ENCODE measurements at regions not wholly inside any gene's neighbourhood (a gene's known extent, or its start where the extent isn't known, plus 50 kb on each side); places are given as distances from the start of the nearest gene placed in this dataset.
"Not testable (repeated sequence)": the region's sequence is repeated elsewhere in the genome, so short reads cannot be mapped to it uniquely, and the experiment has no call there.

DNA sequence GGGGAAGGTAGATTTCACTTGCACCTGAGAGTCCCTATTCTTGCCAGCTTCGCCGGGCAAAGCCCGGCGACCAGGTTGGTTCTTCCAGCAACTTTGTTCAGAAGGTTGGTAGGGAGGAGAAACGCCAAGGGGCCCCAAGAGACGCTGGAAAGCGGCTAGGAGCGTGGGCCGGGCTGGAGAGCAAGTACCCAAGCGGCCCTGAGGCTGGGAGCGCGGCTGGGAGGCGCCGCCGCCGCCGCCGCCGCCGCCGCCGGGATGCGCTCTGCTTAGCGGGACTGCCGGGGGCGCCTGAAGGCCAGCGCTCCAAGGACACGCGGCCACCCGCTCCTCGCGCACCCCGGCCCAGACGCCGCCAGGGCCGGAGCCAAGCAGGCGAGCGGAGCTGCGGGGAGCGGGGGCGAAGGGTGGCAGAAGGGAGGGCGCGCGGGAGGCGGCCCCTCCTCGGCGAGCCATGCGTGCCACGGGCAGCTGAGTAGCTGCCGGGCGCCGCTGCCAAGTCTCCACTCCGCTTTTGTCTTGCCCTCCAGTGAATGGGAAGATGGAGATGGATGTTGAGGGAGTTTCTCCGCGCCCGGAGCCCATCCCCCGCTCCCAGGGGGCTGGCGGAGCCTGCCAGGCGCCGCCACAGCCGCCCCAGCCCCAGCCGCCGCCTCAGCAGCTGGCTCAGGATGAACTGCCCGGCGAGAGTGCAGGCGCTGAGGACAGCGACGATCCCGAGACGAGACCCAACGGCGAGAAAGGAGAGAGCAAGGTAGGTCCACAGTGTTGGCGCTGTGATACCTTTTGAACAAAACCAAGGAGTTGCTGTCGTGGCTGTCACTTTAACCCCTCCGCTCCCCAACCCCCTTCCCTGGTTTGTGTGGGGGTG is 227.4 kb upstream of the AZI2 start:
- DNase-seq (ENCODE audit: low read depth): no peak

DNA sequence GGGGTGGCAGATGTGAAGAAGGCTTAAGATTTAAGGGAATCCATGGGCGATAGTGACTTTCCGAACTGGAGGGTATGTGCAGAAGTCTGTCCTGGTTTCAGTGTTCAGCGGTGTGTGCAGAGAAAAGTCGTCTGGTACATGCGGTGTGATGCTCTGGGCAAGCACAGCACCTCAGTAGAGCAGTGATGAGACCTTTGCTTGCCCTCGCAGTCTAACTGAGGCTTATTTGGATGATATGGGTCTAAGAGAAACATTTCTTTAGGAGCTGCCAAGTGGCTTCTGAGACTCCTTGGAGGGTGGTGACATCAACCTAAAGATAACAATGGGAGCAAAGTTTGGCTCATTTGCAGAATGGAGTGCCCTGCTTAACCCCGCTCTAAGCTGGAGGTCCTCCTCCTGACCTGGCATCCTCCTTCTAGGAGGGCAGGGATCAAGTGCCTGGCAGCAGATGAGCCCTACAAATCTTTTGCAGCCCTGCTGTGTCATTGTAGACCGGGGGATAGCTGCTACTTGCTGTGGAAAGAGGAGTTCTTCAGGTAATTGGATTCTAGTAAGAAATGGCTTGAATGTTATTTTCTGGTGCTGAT is 228.1 kb upstream of the AZI2 start:
- no peak for DNase-seq (ENCODE audit: low read depth)

DNA sequence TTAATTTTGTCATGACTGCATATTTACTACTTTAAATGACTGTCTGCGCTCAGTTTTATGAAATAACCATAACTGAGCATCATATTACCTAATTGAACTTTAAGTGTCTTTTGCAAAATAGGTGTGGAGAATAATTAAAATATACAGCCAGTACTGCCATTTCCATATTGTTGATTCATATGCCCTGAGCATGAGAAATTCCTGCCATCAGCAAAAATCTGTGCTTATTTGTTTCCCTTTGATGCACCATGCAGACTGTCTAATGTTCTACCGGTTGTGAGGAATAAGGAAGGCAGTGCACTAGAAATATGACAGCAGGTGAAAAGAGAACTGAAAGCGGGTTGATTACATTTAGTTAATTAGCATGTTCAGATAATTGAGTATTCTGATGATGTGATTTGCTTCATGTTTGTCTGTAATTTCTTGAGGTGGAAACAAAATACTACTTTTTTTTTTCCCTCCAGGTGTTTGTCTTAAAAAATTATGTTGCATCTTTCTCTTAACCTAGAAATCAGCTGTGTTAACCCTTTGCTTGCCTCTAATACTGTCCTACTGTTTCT is 229.4 kb upstream of the AZI2 start:
- DNase-seq (ENCODE audit: low read depth): no peak

DNA sequence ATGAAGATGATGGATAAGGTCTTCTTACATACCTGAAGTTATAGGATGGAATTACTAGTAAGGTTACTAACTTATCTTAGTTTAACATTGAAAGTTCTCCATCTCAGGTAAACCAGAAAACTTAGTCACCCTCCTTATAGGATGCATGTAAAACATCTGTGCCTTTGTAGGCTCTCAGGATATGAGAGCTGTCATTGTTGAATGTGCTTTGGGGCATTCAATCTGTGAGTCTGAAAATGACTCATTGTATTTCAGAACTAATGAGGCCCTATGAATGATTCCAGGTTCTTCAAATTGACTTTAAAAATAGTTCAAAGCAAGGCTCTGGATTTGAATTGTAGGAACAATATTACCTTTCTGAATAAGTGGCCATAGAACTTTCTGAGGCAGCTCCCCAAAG is 237.7 kb upstream of the AZI2 start:
- DNase-seq (ENCODE audit: low read depth): no peak

DNA sequence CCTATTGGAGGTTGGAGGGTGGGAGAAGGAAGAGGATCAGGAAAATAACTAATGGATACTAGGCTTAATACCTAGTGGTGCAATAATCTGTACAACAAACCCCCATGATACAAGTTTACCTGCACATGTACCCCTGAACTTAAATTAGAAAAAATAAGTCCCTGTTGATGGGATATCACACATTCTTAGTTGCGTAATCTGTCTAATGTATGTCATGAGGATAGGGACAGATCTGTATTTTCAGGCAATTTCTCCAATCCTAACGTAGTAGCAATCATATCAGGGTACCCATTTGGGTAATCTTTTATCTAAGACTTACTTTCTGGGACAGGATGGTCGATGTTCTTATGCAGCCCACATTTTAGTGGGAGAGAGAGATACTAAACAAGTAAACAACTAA is 239.1 kb upstream of the AZI2 start:
- DNase-seq (ENCODE audit: low read depth): no peak

DNA sequence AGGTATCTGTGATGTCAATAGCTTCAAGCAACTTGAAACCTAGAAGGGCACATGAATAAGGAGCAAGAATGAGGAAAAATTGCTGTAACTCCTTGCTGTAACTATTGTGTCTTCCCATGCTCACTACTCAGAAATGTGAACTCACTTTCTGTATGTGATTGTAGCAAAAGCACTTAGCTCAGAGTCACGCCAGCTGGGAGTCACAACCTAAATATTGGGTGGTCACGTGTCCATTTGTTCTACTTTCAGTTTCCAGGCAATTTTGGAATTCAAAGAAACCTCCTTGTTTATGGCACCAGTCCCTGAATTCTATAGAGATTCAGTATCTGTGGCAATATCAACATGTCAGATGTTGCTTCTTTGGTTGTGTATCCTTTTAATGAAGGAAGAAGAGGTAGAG is 241.6 kb upstream of the AZI2 start:
- DNase-seq (ENCODE audit: low read depth): no peak

DNA sequence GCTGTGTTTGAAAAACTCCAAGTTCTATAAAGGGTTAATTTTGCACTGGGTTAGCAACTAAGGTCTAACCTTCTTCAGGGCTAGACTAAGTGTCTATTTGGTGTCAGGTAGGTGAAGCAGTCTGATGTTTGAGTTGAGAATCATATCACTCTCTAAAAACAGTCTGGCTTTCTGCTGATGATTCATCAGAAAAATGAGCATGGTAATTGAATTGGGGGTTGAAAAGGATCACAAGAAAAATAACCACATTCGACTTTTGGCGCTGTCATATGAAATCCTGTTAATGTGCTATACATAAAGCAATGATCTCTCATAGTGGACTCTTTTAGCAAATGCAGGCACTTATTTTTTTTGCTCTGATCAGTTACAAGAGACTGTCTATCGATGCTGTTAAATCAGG is 242.2 kb upstream of the AZI2 start:
- DNase-seq (ENCODE audit: low read depth): no peak

DNA sequence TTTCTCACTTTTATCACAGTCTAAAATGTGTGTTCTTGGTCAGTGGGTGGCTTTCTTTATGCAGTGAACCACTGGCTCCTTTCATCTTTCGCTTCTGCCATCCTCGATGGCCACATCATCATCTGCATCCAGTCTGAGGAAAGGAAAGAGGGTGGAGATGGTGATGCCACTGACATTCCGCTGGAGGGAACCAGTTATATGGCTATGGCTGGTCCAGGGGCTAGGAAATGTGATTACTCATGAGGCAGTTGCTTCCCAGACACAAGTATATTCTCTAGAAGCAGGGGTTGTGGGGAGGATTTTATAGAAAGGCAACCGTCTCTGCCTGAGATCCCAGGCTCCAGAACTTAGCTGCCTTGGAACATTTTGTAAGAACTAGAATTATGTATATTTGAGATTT is 246.7 kb upstream of the AZI2 start:
- DNase-seq (ENCODE audit: low read depth): no peak

DNA sequence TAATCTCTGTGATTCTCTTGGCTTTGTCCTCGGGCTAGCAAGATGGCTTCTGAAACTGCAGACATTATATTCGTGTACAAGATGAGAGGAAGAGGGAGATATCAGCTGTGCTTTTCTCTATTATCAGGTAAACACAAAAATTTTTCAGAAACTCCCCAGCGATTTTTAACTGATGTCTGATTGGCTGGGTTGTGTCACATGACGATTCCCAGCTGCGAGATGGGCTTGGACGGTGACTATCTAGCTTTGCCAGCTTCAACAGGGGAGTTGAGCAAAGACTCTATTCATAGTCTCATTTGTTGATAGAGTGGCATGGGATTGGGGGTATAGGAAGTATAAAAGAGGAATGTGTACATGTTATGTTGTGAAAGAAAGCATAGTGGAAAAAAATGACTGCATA is 248.8 kb upstream of the AZI2 start:
- no peak for DNase-seq (ENCODE audit: low read depth)

DNA sequence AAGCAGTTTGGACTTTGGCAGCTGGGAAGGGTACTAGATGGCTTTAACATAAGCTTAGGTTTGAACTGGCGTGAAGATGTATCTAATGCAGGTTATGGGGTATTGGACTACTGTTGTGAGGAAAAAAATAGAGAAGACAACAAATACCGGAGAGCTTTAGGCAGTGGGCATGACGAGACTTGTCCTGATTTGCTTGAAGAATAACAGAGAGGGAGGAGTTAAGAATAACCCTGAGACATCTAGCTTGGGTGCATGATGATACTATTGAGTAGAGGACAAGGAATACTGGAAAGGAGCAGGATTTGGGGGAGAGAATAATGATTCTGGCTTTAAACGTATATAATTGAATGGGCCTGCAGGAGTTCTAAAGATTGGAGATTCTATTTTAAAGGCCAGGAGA is 249.5 kb upstream of the AZI2 start:
- no peak for DNase-seq (ENCODE audit: low read depth)

DNA sequence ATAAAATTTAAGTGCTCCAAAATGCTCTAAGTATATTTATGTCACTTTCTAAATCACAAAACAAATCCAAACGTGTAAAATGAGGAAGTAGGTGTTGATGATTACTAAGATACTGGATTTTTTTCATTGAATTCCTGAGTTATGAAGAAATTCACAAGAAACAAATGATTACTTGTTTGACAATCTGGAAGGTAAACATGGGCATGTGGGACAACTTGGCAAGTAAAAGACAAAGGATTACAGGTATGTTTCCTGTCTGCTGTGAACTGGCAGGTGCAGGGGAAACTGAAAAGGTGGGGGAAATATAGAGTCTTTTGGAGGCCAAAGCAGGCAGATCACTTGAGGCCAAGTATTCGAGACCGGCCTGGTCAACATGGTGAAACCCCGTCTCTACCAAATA is 252.7 kb upstream of the AZI2 start:
- DNase-seq (ENCODE audit: low read depth): no peak

DNA sequence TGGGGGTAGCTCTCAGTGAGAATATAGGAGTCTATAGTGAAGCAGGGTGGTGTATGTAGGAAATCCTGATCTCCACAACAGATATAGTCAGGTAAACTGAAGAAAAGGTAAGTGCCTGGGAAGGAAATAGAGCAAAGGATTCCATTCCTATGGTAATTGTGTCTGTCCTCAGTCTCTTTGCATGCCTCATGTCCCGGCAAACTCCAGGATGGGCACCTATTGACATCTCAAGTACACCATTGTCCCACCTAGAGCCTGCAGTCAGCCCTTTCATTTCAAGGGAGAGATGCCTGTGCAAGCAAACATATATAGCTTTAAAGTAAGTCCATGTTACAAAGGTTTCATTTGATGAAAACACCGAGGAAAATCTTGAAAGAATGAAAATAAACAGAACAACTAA is 257.7 kb upstream of the AZI2 start:
- no peak for DNase-seq (ENCODE audit: low read depth)

DNA sequence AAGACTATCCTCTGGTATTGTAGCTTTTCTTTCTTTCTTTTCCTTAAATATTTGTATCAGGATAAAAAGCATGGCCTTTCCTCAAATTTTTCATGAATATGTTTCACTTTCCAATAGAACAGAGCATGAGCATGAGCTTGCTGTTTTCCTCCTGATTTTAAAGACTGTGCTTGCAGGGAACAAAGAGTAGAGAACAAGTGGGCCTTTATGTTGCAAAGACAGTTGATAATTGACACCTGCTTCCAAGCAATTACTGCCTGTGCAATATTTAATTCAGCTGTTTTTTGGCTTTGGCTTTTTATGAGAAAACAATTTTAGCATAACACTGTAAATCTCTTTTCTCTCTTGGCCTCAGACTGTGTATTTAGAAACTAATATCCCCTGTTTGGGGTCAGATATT is 263.6 kb upstream of the AZI2 start:
- DNase-seq (ENCODE audit: low read depth): no peak

DNA sequence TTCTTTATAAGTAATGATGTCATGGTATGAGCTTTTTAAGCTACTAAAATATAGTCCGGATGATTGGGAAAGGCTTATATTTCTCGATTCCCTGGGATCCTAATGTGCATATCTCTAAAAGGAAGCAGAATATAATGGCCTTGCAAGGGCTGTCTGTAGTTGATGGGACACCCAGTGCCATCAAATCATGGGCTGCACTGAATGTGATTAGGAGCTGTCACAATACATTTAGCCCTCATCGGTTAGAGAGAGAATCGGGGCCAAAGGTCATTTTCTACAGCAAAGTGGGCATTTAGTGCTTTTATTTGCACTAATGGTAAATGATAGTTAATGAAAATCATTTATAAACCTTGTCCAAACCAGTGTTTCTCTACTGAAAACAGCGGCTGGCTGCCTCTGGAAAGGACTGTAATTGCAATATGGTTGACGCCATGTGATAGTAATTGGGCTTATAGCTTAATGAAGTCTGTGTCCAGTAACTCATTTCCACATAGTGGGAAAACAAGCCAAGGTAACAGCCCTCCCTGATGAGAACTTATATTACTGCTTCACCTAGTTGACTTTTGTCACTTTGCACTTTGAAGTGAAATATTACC is 265.0 kb upstream of the AZI2 start:
- DNase-seq (ENCODE audit: low read depth): no peak

DNA sequence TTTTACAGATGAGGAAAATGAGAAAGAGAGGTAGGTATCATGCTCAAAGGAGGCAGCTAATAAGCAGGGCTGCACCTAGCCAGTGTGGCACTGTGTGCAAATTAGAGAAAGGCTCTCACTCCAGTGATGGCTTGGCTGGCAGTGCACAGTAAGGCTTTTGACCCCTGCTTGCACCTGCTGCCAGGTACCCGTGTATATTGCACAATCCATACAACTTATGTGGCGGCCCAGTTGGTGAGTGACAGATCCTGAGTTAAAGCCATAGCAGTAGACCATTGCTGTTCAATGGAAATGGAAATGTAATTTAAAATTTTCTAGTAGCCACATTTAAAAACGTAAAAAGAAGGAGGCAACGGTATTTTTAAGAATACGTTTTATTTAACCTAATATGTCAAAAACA is 266.4 kb upstream of the AZI2 start:
- DNase-seq (ENCODE audit: low read depth): no peak

DNA sequence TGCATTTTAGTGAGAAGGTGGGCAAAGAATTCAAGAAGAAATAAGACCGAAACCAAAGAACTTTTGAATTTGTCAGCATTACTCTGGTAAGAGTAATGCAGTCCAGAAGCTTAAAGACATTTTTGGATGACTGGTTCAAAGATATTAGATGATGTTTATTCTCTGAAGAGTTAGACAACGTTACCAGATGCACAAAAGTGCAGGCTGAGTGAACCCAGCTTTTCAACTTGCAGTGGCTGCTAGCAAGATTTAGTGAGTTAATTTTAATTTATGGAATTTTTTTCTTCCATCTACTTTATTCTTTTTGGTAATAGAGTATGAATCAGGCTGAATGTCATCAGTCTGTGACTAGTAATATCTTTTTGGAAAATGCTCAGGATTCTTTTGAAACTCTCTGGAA is 267.3 kb upstream of the AZI2 start:
- no peak for DNase-seq (ENCODE audit: low read depth)

DNA sequence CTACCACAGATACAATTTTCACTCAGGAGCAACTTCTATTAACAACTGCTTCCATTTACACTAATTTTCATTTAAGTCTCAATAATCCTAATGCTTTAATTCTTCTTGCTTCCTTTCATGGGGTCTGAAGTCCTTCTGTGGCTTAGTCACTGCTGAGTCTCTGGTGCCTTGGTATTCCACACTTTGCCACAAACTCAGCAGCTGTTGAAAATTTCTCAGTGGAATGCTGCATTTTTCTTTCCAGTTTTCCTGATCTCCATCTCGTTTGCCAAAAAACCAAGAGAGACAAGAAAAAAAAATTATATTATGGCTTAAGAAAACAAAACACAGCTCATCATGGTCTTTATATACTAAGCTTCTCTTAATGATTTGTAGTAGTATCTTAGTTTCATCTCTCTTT is 269.2 kb upstream of the AZI2 start:
- DNase-seq (ENCODE audit: low read depth): no peak

DNA sequence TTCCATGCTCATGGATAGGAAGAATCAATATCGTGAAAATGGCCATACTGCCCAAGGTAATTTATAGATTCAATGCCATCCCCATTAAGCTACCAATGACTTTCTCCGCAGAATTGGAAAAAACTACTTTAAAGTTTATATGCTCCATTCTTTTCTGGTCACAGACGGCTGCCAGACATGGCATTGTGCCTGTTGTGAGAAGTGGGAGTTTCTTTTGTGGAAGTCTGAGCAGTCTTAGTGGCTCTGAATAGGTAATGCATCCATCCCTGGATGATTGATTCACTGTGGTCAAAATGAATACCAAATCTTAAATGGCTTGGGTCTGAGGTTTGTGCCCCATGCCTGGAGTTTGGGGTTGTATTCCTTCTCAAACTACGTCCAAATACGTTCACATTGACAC is 274.5 kb upstream of the AZI2 start:
- no peak for DNase-seq (ENCODE audit: low read depth)

DNA sequence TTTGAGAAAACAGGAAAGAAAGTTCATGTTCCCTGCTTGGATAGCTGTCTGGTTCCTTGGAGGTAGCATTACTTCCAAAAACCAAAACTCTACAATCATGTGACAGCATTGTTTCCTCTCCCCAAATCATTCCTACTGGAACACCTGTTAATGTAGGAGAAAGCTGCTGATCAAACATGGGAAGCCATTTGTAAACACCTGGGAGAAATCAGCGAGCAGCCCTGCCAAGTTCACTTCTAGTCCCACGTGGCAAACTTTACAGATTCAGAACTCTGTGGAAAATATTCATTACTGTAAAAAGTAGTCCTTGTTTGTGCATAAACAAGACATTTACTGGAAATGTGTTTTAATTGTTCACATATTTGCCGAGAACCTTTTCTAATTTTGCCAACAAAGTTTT is 275.5 kb upstream of the AZI2 start:
- DNase-seq (ENCODE audit: low read depth): no peak

DNA sequence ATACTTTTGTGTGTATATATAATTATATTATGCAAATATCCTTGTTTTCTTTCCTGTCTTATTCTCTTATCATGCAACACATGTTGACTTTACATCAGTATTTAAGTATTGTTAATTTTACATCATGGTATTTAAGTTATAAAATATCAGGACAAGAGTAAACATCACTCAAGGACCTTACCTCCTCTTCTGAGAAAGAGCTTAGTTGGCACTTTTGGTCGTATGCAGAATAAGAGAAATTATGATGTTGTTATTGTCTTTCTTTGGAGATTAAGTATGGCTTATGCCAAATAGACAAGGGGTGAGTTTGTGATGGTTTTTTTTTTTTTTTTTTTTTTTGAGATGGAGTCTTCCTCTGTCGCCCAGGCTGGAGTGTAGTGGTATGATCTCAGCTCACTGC is 279.2 kb upstream of the AZI2 start:
- DNase-seq (ENCODE audit: low read depth): not testable (repeated sequence)

DNA sequence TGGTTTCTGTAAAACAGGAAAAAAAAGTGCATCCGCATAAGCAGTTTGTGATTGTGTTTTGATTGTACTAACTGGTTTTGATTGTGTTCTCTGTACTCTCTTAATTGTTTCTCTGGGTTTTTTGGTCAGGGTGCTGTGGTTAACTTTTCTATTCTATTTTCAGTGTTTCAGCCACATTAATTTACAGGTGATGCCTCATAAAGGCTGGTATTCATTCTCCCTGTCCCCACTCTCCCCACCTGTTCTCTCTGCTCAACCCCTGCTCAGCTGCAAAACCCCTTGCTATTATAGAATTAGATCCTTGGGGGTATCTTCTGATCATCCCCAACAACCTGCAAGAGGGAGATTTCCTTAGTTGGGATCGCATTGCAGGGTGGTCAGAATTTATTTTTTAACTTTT is 285.4 kb upstream of the AZI2 start:
- no peak for DNase-seq (ENCODE audit: low read depth)

DNA sequence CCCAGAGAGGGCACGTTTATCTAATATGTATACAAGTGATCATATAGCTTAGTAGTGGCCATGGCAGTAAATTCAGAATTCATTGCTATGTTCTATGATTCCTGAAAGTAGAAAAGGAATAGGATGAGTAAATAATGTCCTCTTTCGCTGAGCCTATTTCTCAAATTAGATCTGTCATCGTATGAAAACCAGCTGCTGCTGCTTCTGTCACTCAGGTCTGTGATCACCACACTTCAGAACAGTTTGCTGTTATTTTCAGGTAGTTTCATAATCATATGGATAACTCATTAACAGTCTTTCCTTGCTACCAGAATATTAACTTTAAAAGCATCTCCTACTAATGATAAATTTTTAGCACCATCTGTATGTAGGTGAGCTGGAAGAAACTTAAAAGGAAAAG is 289.1 kb upstream of the AZI2 start:
- DNase-seq (ENCODE audit: low read depth): no peak

DNA sequence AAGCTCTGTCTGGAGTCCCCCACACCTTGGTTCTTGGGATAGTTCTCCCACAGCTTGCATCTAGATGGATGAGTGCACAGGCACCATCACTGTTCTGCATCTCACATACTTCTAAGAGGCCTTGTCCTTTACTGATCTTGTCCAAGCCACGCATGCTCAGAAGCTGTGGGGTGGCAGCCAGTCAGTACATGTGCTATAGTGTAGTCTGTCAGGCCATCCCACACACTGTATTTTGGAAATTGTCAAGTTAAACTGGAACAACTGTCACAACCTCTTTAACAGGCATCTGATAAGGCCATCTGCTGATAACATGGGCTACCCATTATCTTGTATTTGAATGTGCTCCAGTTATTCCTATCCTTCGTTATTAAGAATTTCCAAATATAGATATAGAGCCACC is 296.5 kb upstream of the AZI2 start:
- DNase-seq (ENCODE audit: low read depth): no peak
